ENCODE measurements at regions not wholly inside any gene's neighbourhood (a gene's known extent, or its start where the extent isn't known, plus 50 kb on each side); places are given as distances from the start of the nearest gene placed in this dataset.

DNA sequence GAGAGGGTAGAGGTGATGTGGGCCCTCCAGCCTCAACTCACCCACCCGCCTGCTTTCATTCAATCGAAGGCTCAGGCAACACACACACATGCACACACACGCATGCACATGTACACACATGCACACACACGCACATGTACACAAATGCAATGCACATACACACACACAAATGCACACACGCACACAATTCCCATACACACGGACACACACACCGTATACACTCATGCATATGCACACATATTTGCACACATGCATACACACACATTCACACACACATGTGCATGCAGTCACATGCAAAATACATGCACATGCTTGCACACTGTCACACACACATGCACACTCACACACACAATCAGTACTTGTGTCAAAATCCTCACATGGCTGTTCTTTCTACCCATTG, 55.9 kb upstream of the SPACA7 start:
- Histone ChIP-seq H3K27ac (ENCODE audit: low read depth, low read length) (no peak overlapping the region), H3K4me1 (ENCODE audit: control insufficient read depth, insufficient read depth, low read length) (no peaks in the 10 kb centered on the region), H3K36me3 (ENCODE audit: control insufficient read depth, insufficient read depth, low read length) (no peaks in the 10 kb centered on the region), H3K9me3 (ENCODE audit: control insufficient read depth, insufficient read depth, low read depth, low read length) (peaks cover 20% of the 10 kb centered on the region; the same call in 1 of the 2 replicates), H3K27me3 (ENCODE audit: control insufficient read depth, insufficient read depth, low read length) (peaks cover 15% of the 10 kb centered on the region; the same call in 1 of the 2 replicates), H3K9ac (ENCODE audit: low read length) (no peak overlapping the region), H3K4me3 (ENCODE audit: low read depth, low read length) (no peak overlapping the region)

GRCh38 chr13:112322557-112322956, 53.6 kb upstream of the SPACA7 start:
- Histone ChIP-seq H3K4me3 (ENCODE audit: low read depth, low read length) (no peak overlapping the region), H3K27me3 (ENCODE audit: control insufficient read depth, insufficient read depth, low read length) (peaks cover 14% of the 10 kb centered on the region; the same call in 1 of the 2 replicates), H3K27ac (ENCODE audit: low read depth, low read length) (no peak overlapping the region), H3K9ac (ENCODE audit: low read length) (no peak overlapping the region), H3K36me3 (ENCODE audit: control insufficient read depth, insufficient read depth, low read length) (no peaks in the 10 kb centered on the region), H3K4me1 (ENCODE audit: control insufficient read depth, insufficient read depth, low read length) (no peaks in the 10 kb centered on the region), H3K9me3 (ENCODE audit: control insufficient read depth, insufficient read depth, low read depth, low read length) (peaks cover 11% of the 10 kb centered on the region; the same call in 1 of the 2 replicates)

GRCh38 chr13:112324116-112324515, 52.0 kb upstream of the SPACA7 start:
- Histone ChIP-seq H3K9me3 (ENCODE audit: control insufficient read depth, insufficient read depth, low read depth, low read length) (peaks cover 3% of the 10 kb centered on the region; the same call in 1 of the 2 replicates), H3K4me3 (ENCODE audit: low read depth, low read length) (no peak overlapping the region), H3K27me3 (ENCODE audit: control insufficient read depth, insufficient read depth, low read length) (peaks cover 8% of the 10 kb centered on the region; the same call in 1 of the 2 replicates), H3K9ac (ENCODE audit: low read length) (no peak overlapping the region), H3K4me1 (ENCODE audit: control insufficient read depth, insufficient read depth, low read length) (no peaks in the 10 kb centered on the region), H3K27ac (ENCODE audit: low read depth, low read length) (no peak overlapping the region), H3K36me3 (ENCODE audit: control insufficient read depth, insufficient read depth, low read length) (no peaks in the 10 kb centered on the region)

GRCh38 chr13:112325142-112325808, 50.9 kb upstream of the SPACA7 start:
- no peaks in the 10 kb centered on the region for H3K4me1 ChIP-seq (ENCODE audit: control insufficient read depth, insufficient read depth, low read length)
- no peaks in the 10 kb centered on the region for H3K36me3 ChIP-seq (ENCODE audit: control insufficient read depth, insufficient read depth, low read length)
- no peak overlapping the region for H3K9ac ChIP-seq (ENCODE audit: low read length)
- H3K9me3 ChIP-seq (ENCODE audit: control insufficient read depth, insufficient read depth, low read depth, low read length): no peaks in the 10 kb centered on the region
- H3K27me3 ChIP-seq (ENCODE audit: control insufficient read depth, insufficient read depth, low read length): peaks cover 8% of the 10 kb centered on the region
- no peak overlapping the region for H3K27ac ChIP-seq (ENCODE audit: low read depth, low read length)
- no peak overlapping the region for H3K4me3 ChIP-seq (ENCODE audit: low read depth, low read length)

GRCh38 chr13:112325920-112326645, 50.1 kb upstream of the SPACA7 start:
- no peak overlapping the region for H3K9ac ChIP-seq (ENCODE audit: low read length)

More at GRCh38 chr13:112325920-112326645, 50.1 kb upstream of the SPACA7 start:
- H3K36me3 ChIP-seq (ENCODE audit: control insufficient read depth, insufficient read depth, low read length): no peaks in the 10 kb centered on the region
- H3K27ac ChIP-seq (ENCODE audit: low read depth, low read length): no peak overlapping the region
- no peaks in the 10 kb centered on the region for H3K9me3 ChIP-seq (ENCODE audit: control insufficient read depth, insufficient read depth, low read depth, low read length)
- peaks cover 15% of the 10 kb centered on the region for H3K27me3 ChIP-seq (ENCODE audit: control insufficient read depth, insufficient read depth, low read length)
- no peaks in the 10 kb centered on the region for H3K4me1 ChIP-seq (ENCODE audit: control insufficient read depth, insufficient read depth, low read length)
- H3K4me3 ChIP-seq (ENCODE audit: low read depth, low read length): no peak overlapping the region

All from HUES6 (cell line).